Tibial nerve (tissue), 4 donors: ENCODE measurements at regions not wholly inside any gene's neighbourhood (a gene's known extent, or its start where the extent isn't known, plus 50 kb on each side); places are given as distances from the start of the nearest gene placed in this dataset.
"Not testable (repeated sequence)": the region's sequence is repeated elsewhere in the genome, so short reads cannot be mapped to it uniquely, and the experiment has no call there.

Experiments
- DNase-seq, 2 donors: peaks; one replicate each; pipeline ENCODE4 v3.0.0-alpha.2; 2019; ENCODE audit warnings: low spot score in 2 of 2
- H3K27ac ChIP-seq, 4 donors: fragments of 200-600 bp; sonication (generic) in 3 of 4; one replicate each; pipeline ENCODE4 v1.5.1; 2017 to 2019; ENCODE audit warnings: mild to moderate bottlenecking in 1 of 4
- H3K27me3 ChIP-seq, 2 donors: fragments of 200-600 bp; sonication (generic) in 1 of 2; one replicate each; pipeline versions ENCODE4 v1.5.1 to v1.6.0; 2017 to 2019
- H3K36me3 ChIP-seq, 3 donors: fragments of 200-600 bp; sonication (generic); one replicate each; pipeline ENCODE4 v1.5.1; 2018 to 2019
- H3K4me1 ChIP-seq, 4 donors: fragments of 200-600 bp; sonication (generic) in 3 of 4; one replicate each; pipeline ENCODE4 v1.5.1; 2017 to 2019
- H3K4me3 ChIP-seq, 4 donors: fragments of 200-600 bp; sonication (generic) in 3 of 4; one replicate each; pipeline ENCODE4 v1.5.1; 2017 to 2019; ENCODE audit warnings: mild to moderate bottlenecking in 1 of 4, moderate library complexity in 1 of 4
- H3K9me3 ChIP-seq, 4 donors: fragments of 200-600 bp; sonication (generic) in 3 of 4; one replicate each; pipeline ENCODE4 v1.5.1; 2017 to 2019
- CTCF ChIP-seq, 5 experiments: fragments of 200-600 bp in 3 of 5; fragments of 450-650 bp in 2 of 5; sonication (generic) in 3 of 5; IDR thresholded peaks; one replicate each; pipeline ENCODE4 v1.5.1; 2016 to 2019; ENCODE audit warnings: antibody characterized with exemption in 5 of 5, mild to moderate bottlenecking in 3 of 5, moderate library complexity in 2 of 5
- EP300 ChIP-seq, 2 donors: sonication (generic); formaldehyde crosslinking; IDR thresholded peaks; one replicate each; pipeline ENCODE4 v1.6.1; 2017; ENCODE audit warnings: antibody characterized with exemption in 2 of 2, mild to moderate bottlenecking in 1 of 2
- POLR2A ChIP-seq, 2 donors: fragments of 450-650 bp; IDR thresholded peaks; one replicate each; pipeline ENCODE4 v1.6.1; 2017; ENCODE audit warnings: antibody characterized with exemption in 2 of 2, mild to moderate bottlenecking in 2 of 2, moderate library complexity in 2 of 2
- WGBS, 2 donors: methylation state at CpG; one replicate each; pipeline ENCODE4 v1.1.5; 2018; 5-methylcytosine and 5-hydroxymethylcytosine counted together

GRCh38 chrX:138847930-138848329 is 136.4 kb upstream of the FGF13 start:
- WGBS, 2 donors = 49 to 51% methylated on average over 3 of the region's 3 CpGs
- H3K36me3 ChIP-seq = no peaks in the 10 kb centered on the region
- no peaks in the 10 kb centered on the region for H3K4me1 ChIP-seq
- no peak overlapping the region for H3K4me3 ChIP-seq
- H3K27ac ChIP-seq = no peak overlapping the region
- TF ChIP-seq POLR2A (IDR thresholded peaks at IDR 0.05) (no peak), CTCF (IDR thresholded peaks at IDR 0.05) (no peak), EP300 (IDR thresholded peaks at IDR 0.05) (no peak)
- no peaks in the 10 kb centered on the region for H3K27me3 ChIP-seq
- no peaks in the 10 kb centered on the region for H3K9me3 ChIP-seq
- DNase-seq = peak in 1 of 2 donors; percentile 4

- DNase-seq = no peak
- 41 to 76% methylated on average over 3 of the region's 3 CpGs for WGBS, 2 donors
- Histone ChIP-seq H3K27me3 (peaks cover 0 to 9% of the 10 kb centered on the region in 2 donors), H3K4me1 (no peaks in the 10 kb centered on the region), H3K36me3 (no peaks in the 10 kb centered on the region), H3K9me3 (no peaks in the 10 kb centered on the region), H3K27ac (no peak overlapping the region), H3K4me3 (no peak overlapping the region)
- no peak for TF ChIP-seq EP300 (IDR thresholded peaks at IDR 0.05)
- TF ChIP-seq CTCF (IDR thresholded peaks at IDR 0.05) = no peak
- TF ChIP-seq POLR2A (IDR thresholded peaks at IDR 0.05) = no peak
Measured at GRCh38 chrX:138845786-138846185, 134.3 kb upstream of the FGF13 start.

GRCh38 chrX:138807400-138807799 is 95.9 kb upstream of the FGF13 start:
- not testable (repeated sequence) for H3K9me3 ChIP-seq, H3K4me3 ChIP-seq, H3K27ac ChIP-seq, DNase-seq, H3K27me3 ChIP-seq, H3K4me1 ChIP-seq, H3K36me3 ChIP-seq
- whole genome bisulfite sequencing, 2 donors = 89% methylated on average over 1 of the region's 1 CpG; no CpG with 5 or more reads in 1 of the 2 donors

- no peaks in the 10 kb centered on the region for H3K36me3 ChIP-seq
- no peak overlapping the region for H3K4me3 ChIP-seq
- no peaks in the 10 kb centered on the region for H3K9me3 ChIP-seq
- H3K4me1 ChIP-seq = no peaks in the 10 kb centered on the region
- no peak for TF ChIP-seq CTCF (IDR thresholded peaks at IDR 0.05)
- TF ChIP-seq POLR2A (IDR thresholded peaks at IDR 0.05) = no peak
- no peak for TF ChIP-seq EP300 (IDR thresholded peaks at IDR 0.05)
- H3K27ac ChIP-seq = no peak overlapping the region
- DNase-seq = no peak
- 90 to 100% methylated on average over 1 of the region's 1 CpG for WGBS, 2 donors
- H3K27me3 ChIP-seq = no peaks in the 10 kb centered on the region
Measured at GRCh38 chrX:138794246-138794645, 82.7 kb upstream of the FGF13 start.

GRCh38 chrX:138791551-138791950 is 80.0 kb upstream of the FGF13 start:
- no peaks in the 10 kb centered on the region for H3K27me3 ChIP-seq
- no peaks in the 10 kb centered on the region for H3K36me3 ChIP-seq
- no peak for DNase-seq
- TF ChIP-seq CTCF (IDR thresholded peaks at IDR 0.05) = no peak
- no peak for TF ChIP-seq POLR2A (IDR thresholded peaks at IDR 0.05)
- no peak for TF ChIP-seq EP300 (IDR thresholded peaks at IDR 0.05)
- 38 to 68% methylated on average over 1 of the region's 1 CpG for WGBS, 2 donors
- no peak overlapping the region for H3K4me3 ChIP-seq
- no peaks in the 10 kb centered on the region for H3K9me3 ChIP-seq
- no peak overlapping the region for H3K27ac ChIP-seq
- H3K4me1 ChIP-seq = no peaks in the 10 kb centered on the region

- H3K4me3 ChIP-seq = no peak overlapping the region
- no peaks in the 10 kb centered on the region for H3K9me3 ChIP-seq
- H3K4me1 ChIP-seq = no peaks in the 10 kb centered on the region
- no peaks in the 10 kb centered on the region for H3K36me3 ChIP-seq
- no peak overlapping the region for H3K27ac ChIP-seq
- H3K27me3 ChIP-seq = no peaks in the 10 kb centered on the region
- no peak for TF ChIP-seq CTCF (IDR thresholded peaks at IDR 0.05)
- TF ChIP-seq POLR2A (IDR thresholded peaks at IDR 0.05) = no peak
- TF ChIP-seq EP300 (IDR thresholded peaks at IDR 0.05) = no peak
- no peak for DNase-seq
Measured at GRCh38 chrX:138788771-138789170, 77.3 kb upstream of the FGF13 start.

GRCh38 chrX:138778576-138778909 is 67.0 kb upstream of the FGF13 start:
- not testable (repeated sequence) for DNase-seq, H3K27ac ChIP-seq, H3K36me3 ChIP-seq, H3K4me1 ChIP-seq, H3K27me3 ChIP-seq, H3K9me3 ChIP-seq, H3K4me3 ChIP-seq
- WGBS, 2 donors = 78 to 98% methylated on average over 5 to 14 of the region's 14 CpGs

- H3K9me3 ChIP-seq, H3K4me1 ChIP-seq, H3K27ac ChIP-seq, H3K4me3 ChIP-seq, H3K27me3 ChIP-seq, H3K36me3 ChIP-seq, DNase-seq: not testable (repeated sequence)
- WGBS, 2 donors = 88 to 95% methylated on average over 13 to 15 of the region's 15 CpGs
Measured at GRCh38 chrX:138777908-138778575, 66.5 kb upstream of the FGF13 start.
